IMR-90 (cell line): ENCODE measurements at regions not wholly inside any gene's neighbourhood (a gene's known extent, or its start where the extent isn't known, plus 50 kb on each side); places are given as distances from the start of the nearest gene placed in this dataset.

Source experiments
- ATAC-seq: fragments of 200-7000 bp; cut with Tn5 transposase; 2 replicates; pipeline ENCODE4 v1.9.1; 2020; ENCODE audit warnings: low read depth, mild to moderate bottlenecking, moderate library complexity
- BruUV-seq: library from RNA; stranded (reverse); fragments of 400-500 nt; replicated peaks from 2 replicates; lab custom pipeline; 2021; lab: Mats Ljungman, UMichigan
- CTCF ChIA-PET: fragments of 300-600 bp; formaldehyde crosslinking; extraction: SDS; loops from one replicate; lab custom pipeline; 2021; ENCODE audit warnings: antibody characterized with exemption; lab: Yijun Ruan, JAX
- POLR2A ChIA-PET: fragments of 300-600 bp; sonication (Branson Sonifier 250); formaldehyde crosslinking; loops from one replicate; lab custom pipeline; 2022; ENCODE audit warnings: antibody characterized with exemption; ENCODE audit not compliant: unreplicated experiment; lab: Charles Lee
- DNase-seq: peaks from one replicate; pipeline ENCODE4 v3.0.0; 2013
- H2AFZ ChIP-seq: replicated peaks from 2 replicates; pipeline ENCODE3; 2013; ENCODE audit warnings: low read length, mild to moderate bottlenecking; ENCODE audit not compliant: poor library complexity
- H2AK5ac ChIP-seq: 2 replicates; pipeline ENCODE4 v1.6.1; 2013; ENCODE audit warnings: low read depth, low read length, inconsistent platforms
- H2AK9ac ChIP-seq: replicated peaks from 2 replicates; pipeline ENCODE3; 2013; ENCODE audit warnings: mild to moderate bottlenecking, low read depth, low read length, moderate library complexity; ENCODE audit not compliant: poor library complexity
- H2BK120ac ChIP-seq: 2 replicates; pipeline ENCODE4 v1.6.1; 2013; ENCODE audit warnings: low read depth, low read length, inconsistent platforms
- H2BK15ac ChIP-seq: 3 replicates; pipeline ENCODE4 v1.6.1; 2013; ENCODE audit warnings: low read depth, low read length, inconsistent platforms
- H2BK20ac ChIP-seq: 2 replicates; pipeline ENCODE4 v1.6.1; 2013; ENCODE audit warnings: low read depth, mild to moderate bottlenecking, inconsistent platforms, low read length, moderate library complexity
- H2BK5ac ChIP-seq: 2 replicates; pipeline ENCODE4 v1.6.1; 2013; ENCODE audit warnings: mild to moderate bottlenecking, low read depth, low read length, inconsistent platforms; ENCODE audit not compliant: poor library complexity, severe bottlenecking
- H3K14ac ChIP-seq: replicated peaks from 2 replicates; pipeline ENCODE4 v1.6.1; 2013; ENCODE audit warnings: low read depth, low read length, inconsistent platforms
- H3K18ac ChIP-seq: 2 replicates; pipeline ENCODE4 v1.6.1; 2013; ENCODE audit warnings: low read depth, low read length, control low read depth
- H3K23ac ChIP-seq: 2 replicates; pipeline ENCODE4 v1.6.1; 2013; ENCODE audit warnings: low read depth, low read length, inconsistent platforms
- H3K27ac ChIP-seq: 2 replicates; pipeline ENCODE4 v1.5.1; 2013; ENCODE audit warnings: mild to moderate bottlenecking, control low read depth, low read length; ENCODE audit not compliant: insufficient read depth
- H3K27me3 ChIP-seq: 2 replicates; pipeline ENCODE4 v1.6.1; 2013; ENCODE audit warnings: low read length; ENCODE audit not compliant: control insufficient read depth, insufficient read depth
- H3K36me3 ChIP-seq: 2 replicates; pipeline ENCODE4 v1.6.1; 2013; ENCODE audit warnings: low read length, mixed read lengths; ENCODE audit not compliant: control insufficient read depth, insufficient read depth
- H3K4ac ChIP-seq: 2 replicates; pipeline ENCODE4 v1.6.1; 2013; ENCODE audit warnings: low read depth, low read length, inconsistent platforms
- H3K4me1 ChIP-seq: 2 replicates; pipeline ENCODE4 v1.6.1; 2013; ENCODE audit warnings: low read length, mixed read lengths; ENCODE audit not compliant: control insufficient read depth, insufficient read depth
- H3K4me2 ChIP-seq: 2 replicates; pipeline ENCODE4 v1.6.1; 2013; ENCODE audit warnings: low read depth, mild to moderate bottlenecking, control low read depth, low read length, moderate library complexity
- H3K4me3 ChIP-seq: 2 replicates; pipeline ENCODE4 v1.5.1; 2013; ENCODE audit warnings: low read depth, mild to moderate bottlenecking, control low read depth, low read length, moderate library complexity; ENCODE audit not compliant: insufficient read depth
- H3K56ac ChIP-seq: 2 replicates; pipeline ENCODE4 v1.6.1; 2013; ENCODE audit warnings: low read length, inconsistent platforms; ENCODE audit not compliant: insufficient read depth; ENCODE audit errors: extremely low read depth
- H3K79me1 ChIP-seq, 2 experiments: 2 replicates each; pipeline ENCODE4 v1.6.1; 2013; ENCODE audit warnings: low read length in 2 of 2, inconsistent platforms in 1 of 2, low read depth in 1 of 2
- H3K9ac ChIP-seq: 2 replicates; pipeline ENCODE4 v1.6.1; 2013; ENCODE audit warnings: low read depth, low read length, control low read depth
- H3K9me1 ChIP-seq: 2 replicates; pipeline ENCODE4 v1.6.1; 2013; ENCODE audit warnings: low read length, inconsistent platforms; ENCODE audit not compliant: insufficient read depth
- H3K9me3 ChIP-seq: 2 replicates; pipeline ENCODE4 v1.6.1; 2013; ENCODE audit warnings: low read length; ENCODE audit not compliant: control insufficient read depth, insufficient read depth
- H4K20me1 ChIP-seq: 2 replicates; pipeline ENCODE4 v1.6.1; 2013; ENCODE audit warnings: low read length, inconsistent platforms; ENCODE audit not compliant: insufficient read depth
- H4K5ac ChIP-seq: 2 replicates; pipeline ENCODE4 v1.6.1; 2013; ENCODE audit warnings: mild to moderate bottlenecking, low read depth, low read length, control low read depth
- H4K8ac ChIP-seq, 2 experiments: 2 replicates each; pipeline ENCODE4 v1.6.1; 2013; ENCODE audit warnings: low read depth in 2 of 2, low read length in 2 of 2, control low read depth in 1 of 2, inconsistent platforms in 1 of 2
- H4K91ac ChIP-seq: 2 replicates; pipeline ENCODE4 v1.6.1; 2013; ENCODE audit warnings: low read depth, low read length, inconsistent platforms; ENCODE audit not compliant: insufficient read depth
- BHLHE40 ChIP-seq: fragments of 150-350 bp; IDR thresholded peaks from 2 replicates; pipeline ENCODE4 v1.6.1; 2016; ENCODE audit warnings: mild to moderate bottlenecking, low read depth, low read length
- CEBPB ChIP-seq: IDR thresholded peaks from 2 replicates; pipeline ENCODE4 v1.6.1; 2012; ENCODE audit warnings: low read depth, low read length, improper control_type of control experiment
- CHD1 ChIP-seq: IDR thresholded peaks from 2 replicates; pipeline ENCODE4 v1.6.1; 2012; ENCODE audit warnings: low read depth, low read length, improper control_type of control experiment
- CTCF ChIP-seq: conservative IDR thresholded peaks from 2 replicates; pipeline ENCODE4 v1.5.1; 2012; ENCODE audit warnings: mild to moderate bottlenecking, low read depth, low read length, improper control_type of control experiment
- MAFK ChIP-seq: IDR thresholded peaks from 2 replicates; pipeline ENCODE4 v1.6.1; 2012; ENCODE audit warnings: low read depth, low read length, improper control_type of control experiment
- WGBS, 2 experiments: methylation state at CpG; one replicate each; pipeline versions ENCODE4 v1.1.5 to v1.1.7; 2013; ENCODE audit warnings: missing lambda C conversion rate in 2 of 2; ENCODE audit not compliant: insufficient read length in 1 of 2; ENCODE audit errors: extremely low coverage in 2 of 2; 5-methylcytosine and 5-hydroxymethylcytosine counted together
- dilution Hi-C: fragments of 300-500 bp; cut with HindIII; formaldehyde crosslinking; loops from one replicate; pipeline ENCODE4 v1.14.3; 2018; ENCODE audit warnings: low sequenced_read_pairs; ENCODE audit not compliant: unreplicated experiment
- in situ Hi-C: fragments of 300-500 bp; cut with MboI; formaldehyde crosslinking; loops from 3 replicates; pipeline ENCODE4 v1.14.3; 2019; ENCODE audit warnings: low sequenced_read_pairs, inconsistent platforms, mixed read lengths
- intact Hi-C: fragments of 100-400 bp; cut with micrococcal nuclease; formaldehyde crosslinking; loops from 2 replicates; pipeline ENCODE4 v1.10.0; 2022

GRCh38 chr2:235170016-235170415 lies 218.2 kb downstream of the SH3BP4 start:
- no peak overlapping the region for H3K4me2 ChIP-seq

More at GRCh38 chr2:235170016-235170415, 218.2 kb downstream of the SH3BP4 start:
- Histone ChIP-seq H3K56ac (no peak overlapping the region), H2BK20ac (peak overlapping the region; percentile 16; the same call in 1 of the 2 replicates), H3K4me3 (no peak overlapping the region), H3K4ac (peak overlapping the region; percentile 68), H4K91ac (no peak overlapping the region), H3K4me1 (peaks cover 12% of the 10 kb centered on the region), H3K23ac (no peak overlapping the region), H4K5ac (no peak overlapping the region), H4K20me1 (no peaks in the 10 kb centered on the region), H3K79me1 (no peaks in the 10 kb centered on the region), H2AK5ac (peak overlapping the region; percentile 65), H3K36me3 (no peaks in the 10 kb centered on the region), H3K27ac (no peak overlapping the region), H3K9me3 (no peaks in the 10 kb centered on the region), H2BK5ac (peak overlapping the region; percentile 53), H3K14ac (no peak overlapping the region; the same call in 1 of the 2 replicates), H2BK120ac (peak overlapping the region; percentile 39; the same call in 1 of the 2 replicates), H3K27me3 (peaks cover 1% of the 10 kb centered on the region; the same call in 1 of the 2 replicates), H2AK9ac (no peak overlapping the region), H3K9me1 (peaks cover 10% of the 10 kb centered on the region), H3K18ac (no peak overlapping the region), H2BK15ac (no peak overlapping the region), H2AFZ (peak overlapping the region; percentile 4), H3K9ac (no peak overlapping the region), H4K8ac (peak overlapping the region in 1 of 2 experiments; percentile 61; a peak in 1 of 4 replicates)
- in situ Hi-C loops = no loop called here
- no TSS peak for BruUV-seq
- dilution Hi-C loops = no loop called here
- no peak for ATAC-seq
- CTCF ChIA-PET = no interaction called here
- no CpG with 5 or more reads among the region's 3 CpGs for WGBS, 2 experiments
- intact Hi-C loops = no loop called here
- DNase-seq = peak; percentile 43
- TF ChIP-seq CTCF (no peak), CEBPB (no peak), MAFK (peak; percentile 89), CHD1 (no peak), BHLHE40 (no peak)
- POLR2A ChIA-PET = no interaction called here
